Uterus (tissue), 2 donors: ENCODE measurements at regions not wholly inside any gene's neighbourhood (a gene's known extent, or its start where the extent isn't known, plus 50 kb on each side); places are given as distances from the start of the nearest gene placed in this dataset.

Experiments
- CTCF ChIP-seq, 4 experiments: fragments of 200-600 bp in 2 of 4; fragments of 450-650 bp in 2 of 4; sonication (generic) in 2 of 4; IDR thresholded peaks; one replicate each; pipeline ENCODE4 v1.5.1; 2016 to 2019; ENCODE audit warnings: antibody characterized with exemption in 4 of 4, mild to moderate bottlenecking in 2 of 4, moderate library complexity in 1 of 4
- POLR2A ChIP-seq, 2 donors: fragments of 450-650 bp; IDR thresholded peaks; one replicate each; pipeline ENCODE4 v1.6.1; 2016; ENCODE audit warnings: antibody characterized with exemption in 2 of 2, mild to moderate bottlenecking in 1 of 2, moderate library complexity in 1 of 2

GRCh38 chr2:105575499-105576025, 169.2 kb upstream of the NCK2 start:
- no peak for TF ChIP-seq CTCF (IDR thresholded peaks at IDR 0.05)
- TF ChIP-seq POLR2A (IDR thresholded peaks at IDR 0.05) = no peak
